Choroid plexus epithelial cell (primary cell): ENCODE measurements at regions not wholly inside any gene's neighbourhood (a gene's known extent, or its start where the extent isn't known, plus 50 kb on each side); places are given as distances from the start of the nearest gene placed in this dataset.
"Not testable (repeated sequence)": the region's sequence is repeated elsewhere in the genome, so short reads cannot be mapped to it uniquely, and the experiment has no call there.

Source experiments
- DNase-seq: peaks from one replicate; pipeline ENCODE4 v3.0.0-alpha.2; 2010; ENCODE audit warnings: low read depth
- H3K4me3 ChIP-seq: 2 replicates; pipeline ENCODE4 v1.5.1; 2011; ENCODE audit warnings: low read depth, mild to moderate bottlenecking, control low read depth, low read length, moderate library complexity
- CTCF ChIP-seq: conservative IDR thresholded peaks from 2 replicates; pipeline ENCODE4 v1.5.1; 2011; ENCODE audit warnings: low read depth, mild to moderate bottlenecking, control low read depth, inconsistent platforms, low read length, moderate library complexity

GRCh38 chr5:86500947-86501346, 116.8 kb upstream of the COX7C start:
- TF ChIP-seq CTCF, result no peak

GRCh38 chr5:86507574-86507973, 110.2 kb upstream of the COX7C start:
- H3K4me3 ChIP-seq, result no peak overlapping the region
- no peak for TF ChIP-seq CTCF
- no peak for DNase-seq

More at GRCh38 chr5:86500947-86501346, 116.8 kb upstream of the COX7C start:
- no peak for DNase-seq
- no peak overlapping the region for H3K4me3 ChIP-seq

- DNase-seq, H3K4me3 ChIP-seq: not testable (repeated sequence)
Measured at GRCh38 chr5:86510330-86510915, 107.3 kb upstream of the COX7C start.

- DNase-seq, result no peak
- no peak for TF ChIP-seq CTCF
- no peak overlapping the region for H3K4me3 ChIP-seq
Measured at GRCh38 chr5:86523718-86524117, 94.0 kb upstream of the COX7C start.

GRCh38 chr5:86525622-86526021, 92.1 kb upstream of the COX7C start:
- DNase-seq, result no peak
- TF ChIP-seq CTCF, result no peak
- H3K4me3 ChIP-seq, result no peak overlapping the region

- no peak for DNase-seq
- no peak overlapping the region for H3K4me3 ChIP-seq
- no peak for TF ChIP-seq CTCF
Measured at GRCh38 chr5:86526811-86527348, 90.9 kb upstream of the COX7C start.

GRCh38 chr5:86532429-86532828, 85.3 kb upstream of the COX7C start:
- no peak for TF ChIP-seq CTCF
- H3K4me3 ChIP-seq, result no peak overlapping the region
- no peak for DNase-seq
